ENCODE measurements at regions not wholly inside any gene's neighbourhood (a gene's known extent, or its start where the extent isn't known, plus 50 kb on each side); places are given as distances from the start of the nearest gene placed in this dataset.

GRCh38 chr12:84218406-84218805, 694.2 kb downstream of the SLC6A15 start (continued):
- TF ChIP-seq JUND (IDR thresholded peaks at IDR 0.05; ENCODE audit: low read length) (no peak), JUN (IDR thresholded peaks at IDR 0.05; ENCODE audit: low read depth, low read length) (no peak), HDAC2 (IDR thresholded peaks at IDR 0.05; ENCODE audit: borderline replicate concordance in 1 of 2, low read depth in 2 of 2, low read length in 2 of 2) (no peak), SP4 (IDR thresholded peaks at IDR 0.05; ENCODE audit: low read length) (no peak), CTCF (IDR thresholded peaks at IDR 0.05; ENCODE audit: control extremely low read depth in 1 of 3, insufficient read depth in 1 of 3, low read depth in 1 of 3, low read length in 3 of 3) (no peak), RNF2 (IDR thresholded peaks at IDR 0.05; ENCODE audit: borderline replicate concordance, low read depth, low read length, missing control alignments, poor library complexity, severe bottlenecking) (no peak), ASH2L (IDR thresholded peaks at IDR 0.05; ENCODE audit: low read length) (no peak)

All from H1 (cell line).